Mammary epithelial cell (primary cell): ENCODE measurements at regions not wholly inside any gene's neighbourhood (a gene's known extent, or its start where the extent isn't known, plus 50 kb on each side); places are given as distances from the start of the nearest gene placed in this dataset.

Source experiments
- CTCF ChIP-seq, 2 donors: IDR thresholded peaks in 1 of 2; conservative IDR thresholded peaks in 1 of 2; 2 replicates each; pipeline ENCODE4 v1.5.1; 2011 to 2012; ENCODE audit warnings: inconsistent platforms in 2 of 2, low read length in 2 of 2, mild to moderate bottlenecking in 2 of 2, control low read depth in 1 of 2, low read depth in 1 of 2; ENCODE audit not compliant: insufficient read depth in 1 of 2; ENCODE audit errors: extremely low read depth in 1 of 2
- EZH2 ChIP-seq: IDR thresholded peaks from 2 replicates; pipeline ENCODE4 v1.6.1; 2012; ENCODE audit warnings: low read length, inconsistent platforms, borderline replicate concordance

GRCh38 chr18:45538444-45538843 lies 76.8 kb upstream of the SLC14A2 start:
- TF ChIP-seq CTCF (conservative IDR thresholded peaks at IDR 0.05 in 1 of 2, IDR thresholded peaks at IDR 0.05 in 1 of 2; ENCODE audit: extremely low read depth in 1 of 2, insufficient read depth in 1 of 2, low read depth in 1 of 2, low read length in 2 of 2) (no peak), EZH2 (no peak)
